ENCODE measurements at regions not wholly inside any gene's neighbourhood (a gene's known extent, or its start where the extent isn't known, plus 50 kb on each side); places are given as distances from the start of the nearest gene placed in this dataset.
"Not testable (repeated sequence)": the region's sequence is repeated elsewhere in the genome, so short reads cannot be mapped to it uniquely, and the experiment has no call there.

- not testable (repeated sequence) for TF ChIP-seq CTCF (conservative IDR thresholded peaks at IDR 0.05; ENCODE audit: low read depth in 2 of 2); ZNF331 (CRISPR knock-in tag; IDR thresholded peaks at IDR 0.05; ENCODE audit: low read depth); STAT1 (IDR thresholded peaks at IDR 0.05; ENCODE audit: unreplicated experiment); POLR2AphosphoS5 (IDR thresholded peaks at IDR 0.05; ENCODE audit: low read depth); EZH2 (IDR thresholded peaks at IDR 0.05; ENCODE audit: low read depth, unreplicated experiment); REST (IDR thresholded peaks at IDR 0.05; ENCODE audit: unreplicated experiment)
Observed at GRCh38 chr1:85520826-85521820, 56.2 kb upstream of the DDAH1 start.
